ENCODE measurements at regions not wholly inside any gene's neighbourhood (a gene's known extent, or its start where the extent isn't known, plus 50 kb on each side); places are given as distances from the start of the nearest gene placed in this dataset.

DNA sequence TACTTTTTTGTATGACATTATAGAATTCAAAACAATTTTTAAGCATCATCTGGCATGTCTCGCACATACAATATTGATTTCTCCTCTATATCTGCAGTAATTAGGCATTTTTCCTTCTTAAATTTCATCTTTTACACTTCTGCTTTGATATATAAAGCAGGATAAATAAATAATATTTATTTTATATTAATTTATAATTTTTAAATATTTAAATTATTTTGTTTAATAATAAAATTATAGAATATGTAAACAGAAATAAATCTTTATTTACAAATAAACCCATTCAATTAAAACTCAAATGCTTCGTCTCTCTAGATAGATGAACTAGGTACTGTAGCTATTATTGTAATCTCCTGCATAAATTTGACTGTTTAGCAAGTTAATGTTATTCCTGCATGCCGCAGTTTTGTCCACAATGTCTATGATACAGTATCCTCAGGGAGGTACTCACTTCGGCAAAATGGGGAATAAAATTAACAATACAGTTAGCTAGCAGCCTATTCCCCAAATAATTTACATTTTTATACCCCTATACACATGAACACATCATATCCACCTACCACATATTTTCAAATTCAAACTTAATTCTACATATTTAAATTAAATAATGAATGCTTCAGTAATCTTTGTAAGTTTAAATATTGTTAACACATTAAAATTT, 473.6 kb upstream of the SLC10A2 start:
- TF ChIP-seq, protein P1, sequence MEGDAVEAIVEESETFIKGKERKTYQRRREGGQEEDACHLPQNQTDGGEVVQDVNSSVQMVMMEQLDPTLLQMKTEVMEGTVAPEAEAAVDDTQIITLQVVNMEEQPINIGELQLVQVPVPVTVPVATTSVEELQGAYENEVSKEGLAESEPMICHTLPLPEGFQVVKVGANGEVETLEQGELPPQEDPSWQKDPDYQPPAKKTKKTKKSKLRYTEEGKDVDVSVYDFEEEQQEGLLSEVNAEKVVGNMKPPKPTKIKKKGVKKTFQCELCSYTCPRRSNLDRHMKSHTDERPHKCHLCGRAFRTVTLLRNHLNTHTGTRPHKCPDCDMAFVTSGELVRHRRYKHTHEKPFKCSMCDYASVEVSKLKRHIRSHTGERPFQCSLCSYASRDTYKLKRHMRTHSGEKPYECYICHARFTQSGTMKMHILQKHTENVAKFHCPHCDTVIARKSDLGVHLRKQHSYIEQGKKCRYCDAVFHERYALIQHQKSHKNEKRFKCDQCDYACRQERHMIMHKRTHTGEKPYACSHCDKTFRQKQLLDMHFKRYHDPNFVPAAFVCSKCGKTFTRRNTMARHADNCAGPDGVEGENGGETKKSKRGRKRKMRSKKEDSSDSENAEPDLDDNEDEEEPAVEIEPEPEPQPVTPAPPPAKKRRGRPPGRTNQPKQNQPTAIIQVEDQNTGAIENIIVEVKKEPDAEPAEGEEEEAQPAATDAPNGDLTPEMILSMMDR (IDR thresholded peaks at IDR 0.05) = no peak
- no peak for TF ChIP-seq POLR2A (IDR thresholded peaks at IDR 0.05)
